Heart left ventricle (tissue), 13 donors: ENCODE measurements at regions not wholly inside any gene's neighbourhood (a gene's known extent, or its start where the extent isn't known, plus 50 kb on each side); places are given as distances from the start of the nearest gene placed in this dataset.

Source experiments
- POLR2A ChIP-seq, 2 donors: fragments of 450-650 bp; IDR thresholded peaks; one replicate each; pipeline ENCODE4 v1.6.1; 2017; ENCODE audit warnings: antibody characterized with exemption in 2 of 2, mild to moderate bottlenecking in 2 of 2, moderate library complexity in 2 of 2
- TF ChIP-seq, protein P1 (sequence below), 12 donors: fragments of 200-600 bp; sonication (generic) in 4 of 12; IDR thresholded peaks; one replicate each; pipeline versions ENCODE4 v1.5.0 to v1.8.0; 2018 to 2022; ENCODE audit warnings: antibody characterized with exemption in 12 of 12, mild to moderate bottlenecking in 5 of 12
- donor health status: ischemic (EF 13 %, LVEDD 7.1; RV severe dilation, severe dysfunction).
- donor health status: DM: no; HTN: yes; CAD: no.
- donor health status: DM: no; HTN: no; CAD: no.
- donor health status: ischemic (EF 25% LVEDD 6.9; RV normal size, moderate dysfunction).
- donor health status: ischemic (EF 25% LVEDD 5.7; RV mildly dilated, moderate dysfunction).
- donor health status: ischemic (EF 35%, LVEDD 5.7; RV mildly dilated, moderate dysfunction).
- donor health status: nonischemic (EF 11% LVEDD 7.7; RV severe dilation, severe dysfunction).
- donor health status: DM: yes; HTN: yes; CAD: no.
- donor health status: PGD.
- donor health status: ischemic (EF 29% LVEDD 5.4; RV normal size, mild dysfunction).
- donor health status: nonischemic (EF 23%, LVEDD 6.1; RV moderate dilation, normal function).

DNA sequence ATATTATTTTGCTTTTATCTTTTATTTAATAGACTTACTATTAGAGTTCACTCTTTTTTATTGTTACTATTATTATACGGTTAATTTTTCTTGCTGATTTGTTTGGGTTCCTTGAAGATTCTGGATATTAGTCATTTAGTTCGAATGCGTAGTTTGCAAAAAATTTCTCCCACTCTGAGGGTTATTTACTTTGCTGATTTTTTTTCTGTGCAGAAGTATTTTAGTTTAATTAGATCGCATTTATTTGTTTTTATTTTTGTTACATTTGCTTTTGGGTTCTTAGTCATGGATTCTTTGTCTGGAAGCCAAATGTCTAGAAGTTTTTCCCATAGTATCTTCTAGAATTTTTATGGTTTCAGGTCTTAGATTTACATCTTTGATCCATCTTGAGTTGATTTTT lies 585.2 kb downstream of the CPS1 start:
- TF ChIP-seq, protein P1, sequence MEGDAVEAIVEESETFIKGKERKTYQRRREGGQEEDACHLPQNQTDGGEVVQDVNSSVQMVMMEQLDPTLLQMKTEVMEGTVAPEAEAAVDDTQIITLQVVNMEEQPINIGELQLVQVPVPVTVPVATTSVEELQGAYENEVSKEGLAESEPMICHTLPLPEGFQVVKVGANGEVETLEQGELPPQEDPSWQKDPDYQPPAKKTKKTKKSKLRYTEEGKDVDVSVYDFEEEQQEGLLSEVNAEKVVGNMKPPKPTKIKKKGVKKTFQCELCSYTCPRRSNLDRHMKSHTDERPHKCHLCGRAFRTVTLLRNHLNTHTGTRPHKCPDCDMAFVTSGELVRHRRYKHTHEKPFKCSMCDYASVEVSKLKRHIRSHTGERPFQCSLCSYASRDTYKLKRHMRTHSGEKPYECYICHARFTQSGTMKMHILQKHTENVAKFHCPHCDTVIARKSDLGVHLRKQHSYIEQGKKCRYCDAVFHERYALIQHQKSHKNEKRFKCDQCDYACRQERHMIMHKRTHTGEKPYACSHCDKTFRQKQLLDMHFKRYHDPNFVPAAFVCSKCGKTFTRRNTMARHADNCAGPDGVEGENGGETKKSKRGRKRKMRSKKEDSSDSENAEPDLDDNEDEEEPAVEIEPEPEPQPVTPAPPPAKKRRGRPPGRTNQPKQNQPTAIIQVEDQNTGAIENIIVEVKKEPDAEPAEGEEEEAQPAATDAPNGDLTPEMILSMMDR (IDR thresholded peaks at IDR 0.05), result no peak
- TF ChIP-seq POLR2A (IDR thresholded peaks at IDR 0.05), result no peak
